SK-N-SH treated with all-trans-retinoic acid at 6 μM for 48 hours (cell line): ENCODE measurements at regions not wholly inside any gene's neighbourhood (a gene's known extent, or its start where the extent isn't known, plus 50 kb on each side); places are given as distances from the start of the nearest gene placed in this dataset.

Experiments
- ATAC-seq: fragments of 200-7000 bp; cut with Tn5 transposase; 3 replicates; pipeline ENCODE4 v1.9.1; 2020; ENCODE audit warnings: mild to moderate bottlenecking, moderate library complexity
- BACH2 ChIP-seq: fragments of 250-450 bp; sonication (Bioruptor Pico); IDR thresholded peaks from 2 replicates; pipeline ENCODE4 v1.9.0; 2021; ENCODE audit warnings: mild to moderate bottlenecking, borderline replicate concordance
- CREB5 ChIP-seq: fragments of 250-450 bp; sonication (Bioruptor Pico); IDR thresholded peaks from 2 replicates; pipeline ENCODE4 v1.5.1; 2020; ENCODE audit warnings: low read depth, mild to moderate bottlenecking, moderate library complexity
- CSDC2 ChIP-seq: fragments of 250-450 bp; sonication (Bioruptor Pico); IDR thresholded peaks from 2 replicates; pipeline ENCODE4 v1.5.0; 2020; ENCODE audit warnings: mild to moderate bottlenecking, moderate library complexity
- CSRNP3 ChIP-seq: fragments of 250-450 bp; sonication (Bioruptor Pico); IDR thresholded peaks from 2 replicates; pipeline ENCODE4 v1.5.1; 2021; ENCODE audit warnings: mild to moderate bottlenecking, moderate library complexity
- ESRRG ChIP-seq: fragments of 250-450 bp; sonication (Bioruptor Pico); IDR thresholded peaks from 2 replicates; pipeline ENCODE4 v1.6.1; 2021; ENCODE audit warnings: mild to moderate bottlenecking
- GLIS3 ChIP-seq: fragments of 250-450 bp; sonication (Bioruptor Pico); IDR thresholded peaks from 2 replicates; pipeline ENCODE4 v1.5.0; 2020; ENCODE audit warnings: mild to moderate bottlenecking, moderate library complexity
- OSR1 ChIP-seq: fragments of 250-450 bp; sonication (Bioruptor Pico); IDR thresholded peaks from 2 replicates; pipeline ENCODE4 v1.8.0; 2022; ENCODE audit warnings: moderate library complexity, mild to moderate bottlenecking, inconsistent platforms
- PATZ1 ChIP-seq: fragments of 250-450 bp; sonication (Bioruptor Pico); IDR thresholded peaks from 2 replicates; pipeline ENCODE4 v1.8.0; 2020; ENCODE audit warnings: mild to moderate bottlenecking, moderate library complexity, borderline replicate concordance
- PPARA ChIP-seq: fragments of 250-450 bp; sonication (Bioruptor Pico); IDR thresholded peaks from 2 replicates; pipeline ENCODE4 v1.5.0; 2020; ENCODE audit warnings: mild to moderate bottlenecking, borderline replicate concordance
- RARB ChIP-seq: fragments of 250-450 bp; sonication (Bioruptor Pico); IDR thresholded peaks from 2 replicates; pipeline ENCODE4 v1.8.0; 2021; ENCODE audit warnings: mild to moderate bottlenecking, moderate library complexity
- SNAI2 ChIP-seq: fragments of 250-450 bp; sonication (Bioruptor Pico); IDR thresholded peaks from 2 replicates; pipeline ENCODE4 v1.5.0; 2020; ENCODE audit warnings: mild to moderate bottlenecking, moderate library complexity
- TCF4 ChIP-seq: fragments of 250-450 bp; sonication (Bioruptor Pico); IDR thresholded peaks from 2 replicates; pipeline ENCODE4 v1.8.0; 2021; ENCODE audit warnings: mild to moderate bottlenecking, moderate library complexity, borderline replicate concordance
- TOX ChIP-seq: fragments of 250-450 bp; sonication (Bioruptor Pico); IDR thresholded peaks from 2 replicates; pipeline ENCODE4 v1.8.0; 2021; ENCODE audit warnings: mild to moderate bottlenecking, moderate library complexity, borderline replicate concordance
- TSHZ2 ChIP-seq: fragments of 250-450 bp; sonication (Bioruptor Pico); IDR thresholded peaks from 2 replicates; pipeline ENCODE4 v1.5.0; 2020; ENCODE audit warnings: mild to moderate bottlenecking, moderate library complexity
- ZC3H10 ChIP-seq: fragments of 250-450 bp; sonication (Bioruptor Pico); IDR thresholded peaks from 2 replicates; pipeline ENCODE4 v1.5.1; 2021; ENCODE audit warnings: mild to moderate bottlenecking, moderate library complexity
- ZFP3 ChIP-seq: fragments of 250-450 bp; sonication (Bioruptor Pico); IDR thresholded peaks from 2 replicates; pipeline ENCODE4 v1.5.0; 2020; ENCODE audit warnings: mild to moderate bottlenecking, moderate library complexity
- ZNF565 ChIP-seq: fragments of 450-650 bp; formaldehyde crosslinking; conservative IDR thresholded peaks from 2 replicates; pipeline ENCODE4 v1.5.0; 2020; ENCODE audit warnings: low read depth, mild to moderate bottlenecking, moderate library complexity
- ZNF70 ChIP-seq: fragments of 450-650 bp; formaldehyde crosslinking; IDR thresholded peaks from 2 replicates; pipeline ENCODE4 v1.5.0; 2020; ENCODE audit warnings: mild to moderate bottlenecking, moderate library complexity
- ZNF8 ChIP-seq: fragments of 450-650 bp; formaldehyde crosslinking; IDR thresholded peaks from 2 replicates; pipeline ENCODE4 v1.5.0; 2020; ENCODE audit warnings: mild to moderate bottlenecking, moderate library complexity
- TF ChIP-seq, protein P1 (sequence below): fragments of 250-450 bp; sonication (Bioruptor Pico); IDR thresholded peaks from 2 replicates; pipeline ENCODE4 v1.8.0; 2021; ENCODE audit warnings: low read depth, mild to moderate bottlenecking, moderate library complexity, borderline replicate concordance

DNA sequence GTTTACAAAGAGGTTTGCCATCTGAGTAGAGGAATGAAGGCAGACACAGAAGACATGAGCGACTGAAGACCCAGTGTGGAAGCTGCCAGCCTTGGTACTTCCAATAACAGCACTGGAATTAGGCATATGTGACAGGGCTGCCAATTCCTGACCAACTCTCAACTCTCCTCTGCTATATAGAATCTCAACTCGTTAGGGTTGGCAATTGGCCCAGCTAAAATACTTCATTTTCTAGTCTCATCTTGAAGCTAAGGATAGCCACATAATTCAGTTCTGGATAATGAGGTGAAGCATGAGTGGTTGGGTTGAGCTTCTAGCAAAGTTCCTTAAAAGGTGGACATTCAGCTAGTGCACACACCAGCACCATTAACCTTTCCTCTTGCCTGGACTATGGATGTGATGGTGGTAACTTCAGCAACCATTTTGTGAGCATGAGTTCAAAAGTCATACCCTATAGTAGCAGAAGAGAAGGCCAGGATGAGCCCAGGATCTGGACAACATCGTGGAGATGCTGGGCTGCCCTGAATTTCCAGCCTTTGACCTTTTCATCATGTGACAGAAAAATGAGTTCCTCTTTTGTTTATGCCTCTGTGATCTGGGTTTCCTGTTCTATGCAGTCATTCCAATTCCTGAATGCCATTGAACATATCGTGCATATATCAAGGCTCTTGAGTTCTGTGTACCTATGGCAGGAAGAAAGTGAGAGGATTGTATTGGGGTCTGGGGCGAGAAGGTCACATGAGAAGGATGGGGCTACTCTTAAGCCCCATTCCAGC, 68.1 kb upstream of the HAAO start (continued):
- TF ChIP-seq CSRNP3: no peak
- TF ChIP-seq CSDC2: no peak
- TF ChIP-seq GLIS3 (CRISPR knock-in tag): no peak
- TF ChIP-seq TCF4: no peak
- TF ChIP-seq PPARA (CRISPR knock-in tag): no peak

- TF ChIP-seq PPARA (CRISPR knock-in tag) (no peak), ZNF565 (CRISPR knock-in tag) (no peak), PATZ1 (no peak), GLIS3 (CRISPR knock-in tag) (no peak), ESRRG (no peak), ZNF70 (CRISPR knock-in tag) (no peak), TSHZ2 (CRISPR knock-in tag) (no peak), ZFP3 (no peak), SNAI2 (CRISPR knock-in tag) (no peak), CSRNP3 (no peak), BACH2 (CRISPR knock-in tag) (no peak), ZC3H10 (CRISPR knock-in tag) (no peak), CREB5 (CRISPR knock-in tag) (no peak), TCF4 (no peak), ZNF8 (CRISPR knock-in tag) (no peak), TOX (no peak), OSR1 (CRISPR knock-in tag) (no peak), CSDC2 (no peak), RARB (CRISPR knock-in tag) (no peak)
- TF ChIP-seq, protein P1, sequence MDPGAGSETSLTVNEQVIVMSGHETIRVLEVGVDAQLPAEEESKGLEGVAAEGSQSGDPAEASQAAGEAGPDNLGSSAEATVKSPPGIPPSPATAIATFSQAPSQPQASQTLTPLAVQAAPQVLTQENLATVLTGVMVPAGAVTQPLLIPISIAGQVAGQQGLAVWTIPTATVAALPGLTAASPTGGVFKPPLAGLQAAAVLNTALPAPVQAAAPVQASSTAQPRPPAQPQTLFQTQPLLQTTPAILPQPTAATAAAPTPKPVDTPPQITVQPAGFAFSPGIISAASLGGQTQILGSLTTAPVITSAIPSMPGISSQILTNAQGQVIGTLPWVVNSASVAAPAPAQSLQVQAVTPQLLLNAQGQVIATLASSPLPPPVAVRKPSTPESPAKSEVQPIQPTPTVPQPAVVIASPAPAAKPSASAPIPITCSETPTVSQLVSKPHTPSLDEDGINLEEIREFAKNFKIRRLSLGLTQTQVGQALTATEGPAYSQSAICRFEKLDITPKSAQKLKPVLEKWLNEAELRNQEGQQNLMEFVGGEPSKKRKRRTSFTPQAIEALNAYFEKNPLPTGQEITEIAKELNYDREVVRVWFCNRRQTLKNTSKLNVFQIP (CRISPR knock-in tag): no peak
- no peak for ATAC-seq
Measured at GRCh38 chr2:42859791-42860190, 67.4 kb upstream of the HAAO start.
